ENCODE measurements at regions not wholly inside any gene's neighbourhood (a gene's known extent, or its start where the extent isn't known, plus 50 kb on each side); places are given as distances from the start of the nearest gene placed in this dataset.
"Not testable (repeated sequence)": the region's sequence is repeated elsewhere in the genome, so short reads cannot be mapped to it uniquely, and the experiment has no call there.

DNA sequence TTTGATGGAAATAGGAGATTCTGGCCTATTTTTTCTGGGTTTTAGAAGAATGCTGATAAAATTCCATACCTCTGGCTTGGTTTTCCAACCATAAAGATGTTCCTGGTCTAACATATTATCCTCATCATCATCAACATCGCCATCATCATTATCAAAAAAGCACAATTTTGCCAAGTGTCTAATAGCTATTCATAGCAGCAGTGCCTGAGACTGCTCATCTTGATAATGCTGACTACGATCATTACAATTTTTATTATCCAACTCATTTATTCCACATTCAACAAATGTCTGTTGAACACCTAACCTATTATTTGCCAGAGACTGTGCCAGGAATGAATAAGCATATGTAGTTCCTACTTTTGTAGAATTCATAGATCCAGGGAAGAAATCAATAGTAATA, 303.5 kb upstream of the GATB start:
- DNase-seq (ENCODE audit: low spot score), result no peak

DNA sequence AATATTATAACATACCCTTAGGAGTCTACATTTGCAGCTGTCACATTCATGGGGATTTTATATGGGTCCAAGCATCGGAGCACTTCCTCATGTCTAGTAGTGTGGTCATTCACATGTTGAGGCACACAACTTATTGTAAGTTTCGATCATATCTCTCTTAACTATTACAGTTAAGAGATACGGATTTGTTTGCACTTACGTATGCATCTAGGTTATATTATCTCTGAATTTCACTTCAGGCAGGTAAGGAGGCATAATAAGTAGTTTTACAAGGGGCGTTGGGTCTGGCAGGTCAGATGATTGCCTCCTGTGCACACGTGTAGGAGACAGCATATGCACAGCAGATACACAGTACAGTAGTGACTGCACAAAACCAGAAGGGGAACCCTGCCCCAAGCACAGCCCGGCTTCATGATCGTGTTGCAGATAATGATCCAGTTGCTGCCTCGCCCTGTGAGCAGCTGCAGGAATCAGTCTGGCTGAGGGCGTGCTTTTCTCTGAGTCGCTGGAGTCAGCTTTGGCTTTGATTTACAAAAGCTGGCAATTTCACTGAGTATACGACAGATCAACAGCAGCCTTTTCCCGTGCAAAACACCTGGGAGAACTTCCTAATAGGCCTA, 302.9 kb upstream of the GATB start:
- DNase-seq (ENCODE audit: low spot score), result no peak

DNA sequence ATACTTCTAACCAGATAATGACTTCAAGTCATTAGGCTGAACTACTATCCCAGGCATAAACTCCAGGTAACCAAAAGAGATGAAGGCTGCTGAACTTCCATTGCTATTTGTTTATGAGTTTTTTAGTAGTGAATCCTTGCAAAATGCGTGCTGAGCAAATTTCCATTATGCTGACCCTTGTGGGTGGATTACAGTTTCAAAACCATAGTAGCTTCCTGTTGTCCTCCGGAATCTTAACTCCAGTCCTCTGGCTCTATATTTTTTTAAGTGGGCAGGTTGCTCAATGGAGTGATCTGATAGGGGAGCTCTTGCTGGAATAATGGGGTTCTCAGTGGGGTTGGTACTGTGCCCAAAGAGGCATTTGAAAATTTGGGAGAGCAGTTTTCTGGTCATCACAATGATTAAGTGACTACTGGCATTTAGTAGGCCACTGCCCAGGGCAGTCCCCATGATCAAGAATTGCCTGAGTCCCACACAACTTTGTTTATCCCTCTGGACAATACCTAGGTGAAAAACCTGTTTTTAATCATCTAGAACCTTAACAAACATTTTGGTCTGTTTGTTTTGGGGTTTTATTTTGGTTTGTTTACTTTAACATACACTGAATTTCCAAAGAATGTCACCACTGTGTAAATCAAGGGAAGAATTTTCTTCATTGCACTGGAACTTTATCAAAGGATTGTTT, 302.3 kb upstream of the GATB start:
- DNase-seq (ENCODE audit: low spot score), result no peak

DNA sequence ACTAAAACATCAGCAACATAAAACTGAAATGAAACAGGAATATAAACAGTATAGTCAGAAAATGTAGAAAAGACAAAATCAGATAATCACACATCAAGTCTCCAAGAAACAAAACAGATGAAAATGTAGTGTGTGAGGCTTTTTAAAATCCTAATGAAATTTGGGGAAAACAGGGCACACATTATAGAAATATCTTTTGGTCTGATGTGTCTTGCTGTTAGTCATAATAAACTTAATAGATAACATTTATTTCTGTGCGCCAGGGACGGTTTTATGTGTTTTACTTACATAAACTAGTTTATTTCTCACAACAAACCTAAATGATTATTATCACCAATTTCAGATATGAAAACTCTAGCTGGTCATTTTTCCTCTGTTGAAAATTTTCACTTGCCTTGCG, 293.9 kb upstream of the GATB start:
- DNase-seq (ENCODE audit: low spot score), result no peak

DNA sequence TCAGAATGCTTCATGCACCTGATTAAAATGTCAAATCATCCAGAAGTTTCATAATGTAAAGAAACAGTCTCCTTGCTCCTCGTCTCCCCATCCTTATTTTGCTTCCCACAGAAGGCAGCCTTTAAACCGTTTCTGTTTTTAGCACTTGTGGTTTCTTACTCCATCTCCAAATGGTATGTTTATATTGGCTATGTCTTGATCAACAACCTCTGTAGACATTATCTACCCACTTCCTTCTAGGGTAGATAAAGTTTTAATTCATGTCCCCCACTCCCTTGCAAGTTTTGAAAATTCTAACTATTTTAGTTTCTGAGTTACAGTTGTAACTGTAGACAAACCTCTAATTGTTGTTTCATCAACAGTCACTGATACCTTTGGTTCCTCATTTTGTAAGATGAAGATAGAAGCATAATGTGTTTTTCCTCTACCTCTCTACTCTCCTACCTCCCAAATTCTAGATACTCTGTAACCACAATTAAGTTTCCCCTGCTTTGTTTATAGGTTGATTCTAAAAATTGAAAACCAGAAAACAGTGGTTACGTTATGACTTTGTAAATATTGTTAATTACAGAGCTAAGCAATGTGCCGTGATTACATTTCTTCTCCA, 291.7 kb upstream of the GATB start:
- no peak for DNase-seq (ENCODE audit: low spot score)

DNA sequence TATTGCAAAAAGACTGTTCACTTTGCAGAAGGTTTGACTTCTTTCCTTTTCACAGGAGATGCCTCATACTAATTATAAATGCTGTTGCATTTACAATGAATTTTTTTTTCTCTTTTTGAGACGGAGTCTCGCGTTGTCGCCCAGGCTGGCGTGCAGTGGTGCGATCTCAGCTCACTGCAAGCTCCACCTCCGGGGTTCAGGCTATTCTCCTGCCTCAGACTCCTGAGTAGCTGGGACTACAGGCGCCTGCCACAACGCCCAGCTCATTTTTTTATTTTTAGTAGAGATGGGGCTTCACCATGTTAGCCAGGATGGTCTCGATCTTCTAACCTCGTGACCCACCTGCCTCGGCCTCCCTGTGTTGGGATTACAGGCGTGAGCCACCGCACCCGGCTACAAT, 290.5 kb upstream of the GATB start:
- DNase-seq (ENCODE audit: low spot score), result not testable (repeated sequence)

DNA sequence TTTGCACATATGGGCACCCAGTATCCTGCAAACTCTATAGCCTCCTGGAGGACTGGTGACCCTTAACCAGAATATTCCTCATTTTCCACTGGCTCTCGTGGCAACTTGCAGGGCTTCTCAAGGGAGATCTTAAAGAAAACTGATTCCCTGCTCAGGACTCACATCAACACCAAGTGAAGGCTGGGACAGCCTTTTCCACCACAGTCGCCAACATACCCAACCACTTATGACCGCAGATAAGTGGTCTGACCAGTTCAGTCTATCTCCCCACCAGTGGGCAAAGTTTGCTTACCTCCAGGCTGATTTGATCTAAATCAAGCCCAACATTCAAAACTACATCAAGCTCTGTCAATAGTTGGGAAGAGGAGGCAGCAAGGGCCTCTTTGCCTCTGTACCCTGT, 289.3 kb upstream of the GATB start:
- DNase-seq (ENCODE audit: low spot score), result no peak

DNA sequence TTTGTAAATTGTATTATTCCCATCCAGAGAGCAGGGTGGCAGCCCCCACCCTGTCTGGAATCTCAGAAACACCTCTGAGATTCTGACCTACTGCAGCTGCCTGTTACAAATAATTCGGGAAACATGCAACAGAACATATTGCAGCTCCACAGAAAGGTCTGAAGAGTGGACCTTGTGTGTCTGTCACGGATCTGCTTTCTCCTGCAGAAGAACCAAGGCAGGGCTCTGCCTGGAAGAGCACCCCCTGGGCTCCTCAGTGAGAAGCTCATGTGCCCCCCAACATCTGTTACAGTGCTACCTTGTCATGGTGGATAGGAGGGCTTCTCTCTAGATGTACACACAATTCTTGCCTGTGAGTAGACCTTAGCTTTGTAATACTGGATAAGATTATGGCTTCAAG, 286.6 kb upstream of the GATB start:
- no peak for DNase-seq (ENCODE audit: low spot score)

DNA sequence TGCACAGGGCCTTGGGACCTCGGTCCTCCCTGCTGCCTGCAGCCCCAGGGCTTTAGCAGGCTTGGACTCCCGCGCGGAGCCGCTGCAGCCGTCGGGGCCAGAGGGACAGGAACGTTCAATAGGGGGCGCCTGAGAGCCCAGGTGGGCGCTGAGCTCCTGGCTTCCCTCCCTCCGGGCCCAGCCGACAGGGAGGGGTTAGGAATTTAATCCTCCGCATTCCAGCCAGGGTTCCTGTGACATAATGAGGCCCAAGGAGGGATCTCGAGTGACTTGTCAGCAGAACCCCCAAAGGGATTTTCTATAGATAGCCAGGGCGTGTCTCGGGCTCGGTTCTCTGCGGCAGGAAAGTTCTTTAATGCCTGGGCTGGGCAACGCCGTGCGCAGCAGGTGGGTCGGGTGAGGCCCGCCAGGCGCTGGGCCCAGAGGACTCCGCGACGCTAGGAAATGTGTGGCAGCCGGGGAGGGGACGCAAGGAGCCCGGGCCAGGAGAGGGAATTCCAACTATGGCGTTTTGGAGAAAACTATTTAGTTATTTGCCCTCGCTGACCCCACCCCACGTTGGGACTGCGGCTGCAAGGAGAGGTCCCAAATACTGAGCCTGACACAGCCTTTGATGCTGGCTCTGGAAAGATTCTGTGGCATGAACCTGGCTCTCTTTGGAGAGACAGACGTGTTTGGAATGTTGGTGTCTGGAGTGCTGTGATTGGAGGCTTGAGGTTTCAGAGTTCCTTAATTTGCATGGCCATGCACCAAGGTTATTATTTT, 285.2 kb upstream of the GATB start:
- no peak for DNase-seq (ENCODE audit: low spot score)

DNA sequence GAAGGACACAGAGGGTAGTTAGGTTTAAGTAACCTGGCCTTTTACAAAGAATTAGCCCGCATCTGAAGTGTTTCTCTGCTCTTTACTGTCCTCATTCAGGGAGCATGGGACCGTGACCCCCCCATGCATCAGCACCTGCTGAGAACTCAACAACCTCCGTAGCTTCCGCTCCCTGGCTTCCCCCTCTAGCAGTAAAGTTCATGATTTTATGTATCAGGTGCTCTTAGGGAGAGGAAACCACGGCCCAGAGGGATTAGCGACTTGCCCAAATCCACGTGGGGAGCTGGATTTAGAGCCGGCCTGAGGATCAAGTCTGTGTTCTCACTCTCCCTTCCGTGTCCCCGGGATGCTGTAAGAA, 284.6 kb upstream of the GATB start:
- DNase-seq (ENCODE audit: low spot score), result no peak

DNA sequence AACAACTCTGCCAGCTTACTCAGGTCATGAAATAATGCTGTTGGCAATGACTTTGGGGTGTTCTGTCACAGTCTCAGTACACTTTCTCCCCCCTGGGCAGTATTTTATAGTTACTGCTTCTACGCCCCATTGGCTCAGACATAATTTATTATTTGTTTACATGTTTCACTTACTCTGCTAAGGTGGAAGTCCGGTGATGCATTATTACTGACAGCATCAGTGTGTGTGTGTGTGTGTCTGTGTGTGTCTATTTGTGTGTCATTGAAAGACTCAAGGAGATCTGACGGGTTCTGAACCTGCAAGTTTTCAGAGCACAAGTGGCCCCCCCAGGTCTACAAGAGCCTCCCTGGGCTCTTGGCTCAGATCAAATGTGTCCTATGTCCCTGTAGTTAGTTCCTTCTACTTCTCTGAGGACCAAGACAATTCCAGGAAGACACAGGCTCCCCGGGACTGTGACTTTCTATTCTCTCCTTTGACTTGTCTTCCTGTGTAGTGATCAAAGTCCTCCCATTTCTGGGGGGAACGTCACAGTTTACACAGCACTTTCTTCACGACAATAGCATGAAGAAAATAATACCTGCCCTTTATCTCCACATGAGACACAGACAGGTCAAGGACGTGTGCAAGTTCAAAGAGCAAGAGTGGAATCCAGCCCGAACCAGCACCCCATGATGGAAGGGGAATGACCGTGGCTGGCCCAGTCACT, 283.7 kb upstream of the GATB start:
- DNase-seq (ENCODE audit: low spot score), result no peak

DNA sequence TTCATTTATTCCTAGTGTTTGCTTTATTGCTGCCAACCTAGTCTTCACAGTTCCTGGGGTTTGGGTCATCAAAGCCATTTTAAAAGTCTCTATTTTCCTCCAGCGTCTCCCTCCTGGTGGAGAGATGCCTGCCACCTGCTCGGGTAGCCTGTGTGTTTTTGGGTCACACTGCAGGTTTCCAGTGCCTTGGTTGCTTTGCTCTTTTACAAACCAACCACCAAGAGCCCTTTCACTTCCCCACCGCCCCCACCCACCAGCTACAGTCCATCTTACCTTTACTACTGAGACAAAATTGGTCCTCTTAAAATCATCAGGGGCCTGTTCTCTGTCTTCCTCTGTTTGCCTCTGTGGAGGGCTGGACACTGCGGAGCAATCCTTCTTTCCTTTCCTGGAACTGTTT, 280.5 kb upstream of the GATB start:
- DNase-seq (ENCODE audit: low spot score), result no peak

DNA sequence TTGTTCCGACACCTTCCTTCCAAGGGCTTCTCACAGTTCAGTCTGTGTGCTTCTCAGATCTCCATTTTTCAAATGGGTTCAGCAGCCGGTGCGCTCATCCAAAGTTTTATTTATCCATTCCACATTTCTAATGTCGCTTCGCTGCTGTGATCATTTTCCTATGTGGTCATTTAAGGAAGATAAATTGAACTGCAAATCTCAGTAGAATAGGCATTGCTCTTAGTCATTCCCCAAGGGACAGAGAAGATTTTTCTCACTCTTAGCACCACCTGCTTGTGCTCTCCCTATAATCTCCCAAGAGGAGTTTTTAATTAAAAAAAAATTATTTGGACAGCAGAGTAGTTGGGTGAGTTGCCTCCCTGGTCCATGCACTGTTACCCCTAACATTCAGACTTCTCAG, 278.9 kb upstream of the GATB start:
- no peak for DNase-seq (ENCODE audit: low spot score)

DNA sequence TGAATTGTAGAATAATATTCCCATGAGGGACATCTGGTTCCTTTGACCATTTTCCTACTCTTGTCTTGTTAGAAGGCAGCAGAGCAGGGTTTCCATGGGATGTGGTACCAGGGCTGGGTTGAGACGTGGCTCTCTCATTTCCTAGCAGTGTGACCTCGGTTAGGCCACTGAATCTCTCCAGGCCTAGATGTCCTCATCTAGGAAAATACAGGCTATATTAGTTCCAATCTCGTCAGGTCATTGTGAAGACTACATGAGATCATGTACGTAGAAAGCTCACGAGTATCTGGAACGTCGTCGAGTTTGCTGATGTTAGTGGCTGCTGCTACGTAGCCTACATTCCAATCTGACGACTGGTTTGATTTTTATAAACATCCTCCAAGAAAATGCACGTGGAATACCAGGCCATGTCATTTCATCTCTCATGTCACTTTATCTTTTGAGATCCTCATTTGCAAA, 278.2 kb upstream of the GATB start:
- no peak for DNase-seq (ENCODE audit: low spot score)

DNA sequence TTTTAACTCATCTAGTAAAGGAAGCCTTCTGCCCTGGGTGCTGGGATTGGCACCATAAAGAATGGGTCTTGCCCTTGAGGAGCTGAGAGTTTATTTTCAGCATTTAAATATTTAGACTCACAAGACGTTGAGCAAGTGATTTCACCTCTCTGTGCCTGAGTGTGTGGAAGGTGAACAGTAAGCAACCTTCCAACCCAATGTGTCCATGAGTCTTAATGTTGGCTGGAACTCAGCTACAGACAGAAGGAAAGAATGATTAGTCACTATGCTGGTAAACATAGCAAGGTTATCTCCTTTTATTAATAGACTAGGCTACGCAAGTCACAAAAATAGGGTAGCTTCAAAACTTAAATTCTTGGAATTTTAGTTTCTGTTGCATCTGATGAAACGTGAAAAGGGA, 277.4 kb upstream of the GATB start:
- DNase-seq (ENCODE audit: low spot score), result no peak

DNA sequence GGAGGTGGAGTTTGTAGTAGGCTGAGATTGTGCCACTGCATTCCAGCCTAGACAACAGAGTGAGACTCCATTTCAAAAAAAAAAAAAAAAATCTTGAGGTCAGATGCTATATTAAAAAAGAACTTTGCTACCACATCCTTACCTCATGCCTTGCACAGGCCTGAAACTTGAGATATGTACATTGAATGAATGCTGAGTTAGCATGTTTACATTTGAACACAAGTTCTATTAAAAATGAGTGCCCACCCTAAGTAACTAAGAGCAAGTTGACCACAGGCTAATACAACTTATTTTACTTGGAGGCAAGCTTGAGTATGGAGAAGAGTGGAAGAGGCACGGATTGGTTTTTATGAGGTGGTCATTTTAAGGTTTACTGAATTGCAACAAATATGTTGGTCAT, 276.6 kb upstream of the GATB start:
- DNase-seq (ENCODE audit: low spot score), result no peak

DNA sequence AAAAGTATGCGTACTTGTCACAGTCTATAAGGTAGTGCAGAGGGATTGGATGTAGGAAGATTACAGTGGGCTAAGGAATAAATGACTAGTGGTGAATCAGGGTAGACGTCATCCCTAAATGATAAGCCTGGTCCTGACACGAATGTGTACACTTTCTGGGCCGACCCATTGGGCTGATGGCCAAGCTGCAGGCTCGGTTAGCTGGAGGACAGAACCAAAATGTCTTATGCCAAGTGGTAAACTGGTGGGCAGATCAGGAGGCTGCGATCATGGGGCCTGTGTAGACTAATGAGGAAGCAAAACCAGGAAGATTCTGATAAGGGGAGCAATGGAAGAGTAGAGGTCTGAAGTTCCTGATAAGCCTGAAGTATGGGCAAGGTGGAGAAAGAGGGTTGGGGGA, 272.8 kb upstream of the GATB start:
- DNase-seq (ENCODE audit: low spot score), result no peak

DNA sequence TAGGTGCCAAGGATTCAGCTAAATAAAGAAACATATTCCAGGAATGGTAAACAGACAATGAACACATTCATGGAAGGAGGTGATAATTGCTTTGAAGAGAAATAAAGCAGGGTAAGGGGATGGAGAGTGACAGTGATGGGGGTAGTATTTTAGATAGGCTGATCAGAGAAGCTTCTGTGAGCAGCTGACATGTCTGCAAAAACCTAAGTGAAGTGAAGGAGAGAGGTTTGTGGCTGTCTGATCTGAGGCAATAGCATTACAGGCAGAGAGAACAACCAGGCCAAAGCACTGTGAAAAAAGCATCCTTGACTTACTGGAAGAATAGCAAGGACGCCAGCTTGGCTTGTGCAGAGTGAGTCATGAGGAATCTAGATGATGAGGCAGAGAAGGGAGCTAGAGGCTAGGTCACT, 271.9 kb upstream of the GATB start:
- DNase-seq (ENCODE audit: low spot score), result no peak

DNA sequence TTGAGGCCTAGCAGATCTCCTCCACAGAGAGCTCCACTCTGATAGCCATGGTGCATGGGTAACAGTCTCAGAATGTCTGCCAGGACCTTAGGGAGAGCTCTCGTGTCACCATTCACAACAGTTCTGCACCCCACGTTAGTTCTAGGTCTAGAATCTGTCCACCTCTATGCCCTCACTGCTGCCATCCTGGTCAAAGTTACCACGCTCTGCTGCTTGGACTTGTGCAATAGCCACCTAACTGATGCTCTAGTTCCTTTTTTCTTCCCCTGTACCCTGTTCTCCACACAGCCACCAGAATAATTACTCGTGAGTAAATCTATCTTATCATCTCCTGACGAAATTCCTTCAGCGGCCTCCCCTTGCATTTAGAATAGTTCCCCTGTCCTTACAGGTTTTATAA, 268.8 kb upstream of the GATB start:
- DNase-seq (ENCODE audit: low spot score), result no peak

DNA sequence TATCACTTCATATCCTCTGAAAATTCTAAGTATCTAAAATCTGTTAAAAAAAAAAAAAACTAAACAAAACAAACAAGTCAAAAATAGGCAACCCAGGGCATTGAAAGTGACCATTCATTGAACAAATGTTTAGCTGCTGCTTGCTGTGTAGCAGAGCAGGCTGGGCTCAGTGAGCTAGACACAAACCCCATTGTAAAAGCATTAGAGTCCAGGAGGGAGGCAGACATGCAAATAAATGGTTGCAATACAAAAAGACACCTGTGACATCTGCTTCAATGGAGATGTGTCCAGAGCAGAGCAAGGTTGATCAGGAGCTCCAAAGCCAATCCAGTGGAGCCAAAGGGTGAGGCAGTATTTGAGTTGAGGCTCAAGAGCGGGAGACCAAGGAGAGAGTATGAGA, 267.3 kb upstream of the GATB start:
- DNase-seq (ENCODE audit: low spot score), result no peak

DNA sequence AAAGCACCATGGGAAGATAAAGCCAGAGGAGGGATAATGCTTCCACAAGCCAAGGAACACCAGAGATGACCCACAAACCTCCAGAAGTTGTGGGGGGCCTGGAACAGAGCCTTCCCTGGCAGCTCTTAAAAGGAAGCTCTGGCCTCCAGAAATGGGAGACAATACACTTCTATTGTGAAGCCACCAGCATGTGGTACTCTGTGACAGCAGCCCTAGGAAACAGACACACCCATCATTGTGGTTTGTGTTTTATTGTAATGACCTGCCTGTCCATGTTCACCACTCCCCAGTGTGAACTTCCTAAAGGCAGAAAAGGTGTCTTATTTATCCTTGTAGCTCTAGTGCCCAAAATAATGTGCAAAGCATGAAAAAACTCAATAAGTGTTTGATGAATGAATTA, 264.1 kb upstream of the GATB start:
- DNase-seq (ENCODE audit: low spot score), result no peak

DNA sequence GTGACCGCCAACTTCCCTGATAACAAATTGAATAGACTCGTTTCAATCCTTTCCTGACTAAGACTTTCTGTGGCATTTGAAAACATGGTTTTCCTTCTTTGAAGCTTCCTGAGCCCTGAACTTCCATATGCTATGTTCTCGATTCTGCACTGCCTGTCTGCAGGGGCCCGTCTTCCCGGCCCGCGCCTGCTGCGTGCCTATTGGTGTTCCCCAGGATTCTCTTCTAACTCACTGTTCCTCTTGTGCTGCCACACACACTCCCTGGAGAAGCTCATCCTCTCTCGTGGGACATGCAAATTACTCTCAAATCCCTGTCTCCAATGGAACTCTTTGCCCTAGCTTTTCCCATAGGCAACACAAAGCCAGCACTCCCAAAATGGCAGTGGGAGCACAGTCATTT, 262.9 kb upstream of the GATB start:
- no peak for DNase-seq (ENCODE audit: low spot score)

Measured in mucosa of gallbladder (tissue), 1 donor.